ENCODE measurements at regions not wholly inside any gene's neighbourhood (a gene's known extent, or its start where the extent isn't known, plus 50 kb on each side); places are given as distances from the start of the nearest gene placed in this dataset.

GRCh38 chr1:217062586-217062985 lies 339.4 kb upstream of the ESRRG start:
- no peak for FAIRE-seq

GRCh38 chr1:217059401-217059800 lies 336.2 kb upstream of the ESRRG start:
- no peaks in the 10 kb centered on the region for H3K36me3 ChIP-seq (ENCODE audit: insufficient read depth, low read length)
- DNase-seq (ENCODE audit: low read depth) (no peak), FAIRE-seq (no peak)
- no peak overlapping the region for H3K9ac ChIP-seq (ENCODE audit: low read length)
- Mint-ChIP-seq H3K9me3 (ENCODE audit: unreplicated experiment) (no peaks in the 10 kb centered on the region), H3K27ac (ENCODE audit: unreplicated experiment) (no peak overlapping the region), H3K4me1 (ENCODE audit: low read depth, unreplicated experiment) (no peaks in the 10 kb centered on the region), H3K27me3 (ENCODE audit: low read depth, unreplicated experiment) (peaks cover 11% of the 10 kb centered on the region), H3K4me3 (ENCODE audit: unreplicated experiment) (no peak overlapping the region), H3K36me3 (ENCODE audit: low read depth, unreplicated experiment) (no peaks in the 10 kb centered on the region)
- no peak overlapping the region for H2AFZ ChIP-seq (ENCODE audit: low read depth, low read length)
- H3K27ac ChIP-seq (ENCODE audit: low read depth, low read length) = no peak overlapping the region
- H3K9me3 ChIP-seq (ENCODE audit: insufficient read depth, low read depth, low read length) = no peaks in the 10 kb centered on the region
- H3K79me2 ChIP-seq (ENCODE audit: insufficient read depth, low read length) = no peaks in the 10 kb centered on the region
- TF ChIP-seq, protein P1, sequence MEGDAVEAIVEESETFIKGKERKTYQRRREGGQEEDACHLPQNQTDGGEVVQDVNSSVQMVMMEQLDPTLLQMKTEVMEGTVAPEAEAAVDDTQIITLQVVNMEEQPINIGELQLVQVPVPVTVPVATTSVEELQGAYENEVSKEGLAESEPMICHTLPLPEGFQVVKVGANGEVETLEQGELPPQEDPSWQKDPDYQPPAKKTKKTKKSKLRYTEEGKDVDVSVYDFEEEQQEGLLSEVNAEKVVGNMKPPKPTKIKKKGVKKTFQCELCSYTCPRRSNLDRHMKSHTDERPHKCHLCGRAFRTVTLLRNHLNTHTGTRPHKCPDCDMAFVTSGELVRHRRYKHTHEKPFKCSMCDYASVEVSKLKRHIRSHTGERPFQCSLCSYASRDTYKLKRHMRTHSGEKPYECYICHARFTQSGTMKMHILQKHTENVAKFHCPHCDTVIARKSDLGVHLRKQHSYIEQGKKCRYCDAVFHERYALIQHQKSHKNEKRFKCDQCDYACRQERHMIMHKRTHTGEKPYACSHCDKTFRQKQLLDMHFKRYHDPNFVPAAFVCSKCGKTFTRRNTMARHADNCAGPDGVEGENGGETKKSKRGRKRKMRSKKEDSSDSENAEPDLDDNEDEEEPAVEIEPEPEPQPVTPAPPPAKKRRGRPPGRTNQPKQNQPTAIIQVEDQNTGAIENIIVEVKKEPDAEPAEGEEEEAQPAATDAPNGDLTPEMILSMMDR (IDR thresholded peaks at IDR 0.05; ENCODE audit: insufficient read depth, low read depth, low read length) = no peak
- no peak for TF ChIP-seq EZH2 (IDR thresholded peaks at IDR 0.05; ENCODE audit: insufficient read depth, low read length)
- H3K27me3 ChIP-seq (ENCODE audit: insufficient read depth, low read length) = no peaks in the 10 kb centered on the region
- H3K4me3 ChIP-seq (ENCODE audit: insufficient read depth, low read depth, low read length) = no peak overlapping the region
- H3K4me2 ChIP-seq (ENCODE audit: low read length) = no peak overlapping the region
- H3K4me1 ChIP-seq (ENCODE audit: insufficient read depth, low read length) = no peaks in the 10 kb centered on the region
- no peaks in the 10 kb centered on the region for H4K20me1 ChIP-seq (ENCODE audit: insufficient read depth, low read length)

More at GRCh38 chr1:217062586-217062985, 339.4 kb upstream of the ESRRG start:
- H3K27me3 Mint-ChIP-seq (ENCODE audit: low read depth, unreplicated experiment) = peaks cover 11% of the 10 kb centered on the region
- H3K36me3 ChIP-seq (ENCODE audit: insufficient read depth, low read length) = no peaks in the 10 kb centered on the region
- H3K9ac ChIP-seq (ENCODE audit: low read length) = no peak overlapping the region
- H3K27ac Mint-ChIP-seq (ENCODE audit: unreplicated experiment) = no peak overlapping the region
- H3K27me3 ChIP-seq (ENCODE audit: insufficient read depth, low read length) = no peaks in the 10 kb centered on the region
- no peak overlapping the region for H3K4me3 ChIP-seq (ENCODE audit: insufficient read depth, low read depth, low read length)
- no peak for DNase-seq (ENCODE audit: low read depth)
- no peak overlapping the region for H3K27ac ChIP-seq (ENCODE audit: low read depth, low read length)
- no peaks in the 10 kb centered on the region for H3K4me1 ChIP-seq (ENCODE audit: insufficient read depth, low read length)
- H3K9me3 ChIP-seq (ENCODE audit: insufficient read depth, low read depth, low read length) = no peaks in the 10 kb centered on the region
- H2AFZ ChIP-seq (ENCODE audit: low read depth, low read length) = no peak overlapping the region
- H3K4me2 ChIP-seq (ENCODE audit: low read length) = no peak overlapping the region
- no peak overlapping the region for H3K4me3 Mint-ChIP-seq (ENCODE audit: unreplicated experiment)
- H4K20me1 ChIP-seq (ENCODE audit: insufficient read depth, low read length) = no peaks in the 10 kb centered on the region
- TF ChIP-seq, protein P1 (IDR thresholded peaks at IDR 0.05; ENCODE audit: insufficient read depth, low read depth, low read length) = no peak
- TF ChIP-seq EZH2 (IDR thresholded peaks at IDR 0.05; ENCODE audit: insufficient read depth, low read length) = no peak
- H3K9me3 Mint-ChIP-seq (ENCODE audit: unreplicated experiment) = no peaks in the 10 kb centered on the region
- no peaks in the 10 kb centered on the region for H3K4me1 Mint-ChIP-seq (ENCODE audit: low read depth, unreplicated experiment)
- H3K36me3 Mint-ChIP-seq (ENCODE audit: low read depth, unreplicated experiment) = no peaks in the 10 kb centered on the region
- no peaks in the 10 kb centered on the region for H3K79me2 ChIP-seq (ENCODE audit: insufficient read depth, low read length)

GRCh38 chr1:217053676-217054075 lies 330.4 kb upstream of the ESRRG start:
- FAIRE-seq = no peak
- H3K79me2 ChIP-seq (ENCODE audit: insufficient read depth, low read length) = no peaks in the 10 kb centered on the region
- no peaks in the 10 kb centered on the region for H3K9me3 Mint-ChIP-seq (ENCODE audit: unreplicated experiment)

More at GRCh38 chr1:217053676-217054075, 330.4 kb upstream of the ESRRG start:
- Histone ChIP-seq H4K20me1 (ENCODE audit: insufficient read depth, low read length) (no peaks in the 10 kb centered on the region), H3K36me3 (ENCODE audit: insufficient read depth, low read length) (no peaks in the 10 kb centered on the region), H3K27me3 (ENCODE audit: insufficient read depth, low read length) (no peaks in the 10 kb centered on the region), H3K9ac (ENCODE audit: low read length) (no peak overlapping the region), H3K4me2 (ENCODE audit: low read length) (no peak overlapping the region), H3K4me3 (ENCODE audit: insufficient read depth, low read depth, low read length) (no peak overlapping the region), H2AFZ (ENCODE audit: low read depth, low read length) (no peak overlapping the region), H3K27ac (ENCODE audit: low read depth, low read length) (no peak overlapping the region), H3K9me3 (ENCODE audit: insufficient read depth, low read depth, low read length) (no peaks in the 10 kb centered on the region), H3K4me1 (ENCODE audit: insufficient read depth, low read length) (no peaks in the 10 kb centered on the region)
- TF ChIP-seq EZH2 (IDR thresholded peaks at IDR 0.05; ENCODE audit: insufficient read depth, low read length) = no peak
- TF ChIP-seq, protein P1 (IDR thresholded peaks at IDR 0.05; ENCODE audit: insufficient read depth, low read depth, low read length) = no peak
- no peaks in the 10 kb centered on the region for H3K36me3 Mint-ChIP-seq (ENCODE audit: low read depth, unreplicated experiment)
- no peaks in the 10 kb centered on the region for H3K4me1 Mint-ChIP-seq (ENCODE audit: low read depth, unreplicated experiment)
- no peak for DNase-seq (ENCODE audit: low read depth)
- peaks cover 4% of the 10 kb centered on the region for H3K27me3 Mint-ChIP-seq (ENCODE audit: low read depth, unreplicated experiment)
- H3K4me3 Mint-ChIP-seq (ENCODE audit: unreplicated experiment) = no peak overlapping the region
- no peak overlapping the region for H3K27ac Mint-ChIP-seq (ENCODE audit: unreplicated experiment)
